GM23248 (cell line): ENCODE measurements at regions not wholly inside any gene's neighbourhood (a gene's known extent, or its start where the extent isn't known, plus 50 kb on each side); places are given as distances from the start of the nearest gene placed in this dataset.

Experiments
- DNase-seq: peaks from one replicate; pipeline ENCODE4 v3.0.0-alpha.2; 2015
- H2AFZ ChIP-seq: fragments of 200-600 bp; sonication (generic); 2 replicates; pipeline ENCODE4 v1.6.1; 2016; ENCODE audit warnings: antibody characterized with exemption
- H3F3A ChIP-seq: fragments of 200-600 bp; sonication (generic); 2 replicates; pipeline ENCODE4 v1.6.1; 2016; ENCODE audit warnings: mild to moderate bottlenecking, antibody characterized with exemption, mixed run types; ENCODE audit not compliant: insufficient read depth
- H3K27ac ChIP-seq: fragments of 200-600 bp; sonication (generic); 2 replicates; pipeline ENCODE4 v1.5.1; 2016; ENCODE audit warnings: mild to moderate bottlenecking
- H3K27me3 ChIP-seq: fragments of 200-600 bp; sonication (generic); replicated peaks from 2 replicates; pipeline ENCODE4 v1.6.1; 2016; ENCODE audit warnings: mild to moderate bottlenecking; ENCODE audit not compliant: insufficient read depth
- H3K36me3 ChIP-seq: fragments of 200-600 bp; sonication (generic); 2 replicates; pipeline ENCODE4 v1.6.1; 2016; ENCODE audit warnings: low read depth, mild to moderate bottlenecking
- H3K4me1 ChIP-seq: fragments of 200-600 bp; sonication (generic); 2 replicates; pipeline ENCODE4 v1.6.1; 2016; ENCODE audit warnings: mild to moderate bottlenecking; ENCODE audit not compliant: insufficient read depth
- H3K4me2 ChIP-seq: fragments of 200-600 bp; sonication (generic); one replicate; pipeline ENCODE4 v1.6.1; 2016; ENCODE audit warnings: mild to moderate bottlenecking; ENCODE audit not compliant: unreplicated experiment
- H3K4me3 ChIP-seq: fragments of 200-600 bp; sonication (generic); 2 replicates; pipeline ENCODE4 v1.5.1; 2016; ENCODE audit warnings: mild to moderate bottlenecking
- H3K79me2 ChIP-seq: fragments of 200-600 bp; sonication (generic); 2 replicates; pipeline ENCODE4 v1.6.1; 2016; ENCODE audit warnings: mild to moderate bottlenecking; ENCODE audit not compliant: insufficient read depth
- H3K9ac ChIP-seq: fragments of 200-600 bp; sonication (generic); 2 replicates; pipeline ENCODE4 v1.6.1; 2016; ENCODE audit warnings: mild to moderate bottlenecking
- H3K9me2 ChIP-seq: fragments of 200-600 bp; sonication (generic); 2 replicates; pipeline ENCODE4 v1.6.1; 2016; ENCODE audit warnings: mixed run types, mild to moderate bottlenecking, moderate library complexity; ENCODE audit not compliant: insufficient read depth
- H3K9me3 ChIP-seq: fragments of 200-600 bp; sonication (generic); one replicate; pipeline ENCODE4 v1.6.1; 2017; ENCODE audit warnings: low read depth
- H4K20me1 ChIP-seq: fragments of 200-600 bp; sonication (generic); 2 replicates; pipeline ENCODE4 v1.6.0; 2016; ENCODE audit not compliant: insufficient read depth
- EZH2 ChIP-seq: fragments of 200-600 bp; sonication (generic); IDR thresholded peaks from 2 replicates; pipeline ENCODE4 v1.6.1; 2018; ENCODE audit warnings: antibody characterized with exemption, mild to moderate bottlenecking; ENCODE audit not compliant: insufficient read depth, poor library complexity, severe bottlenecking
- EZH2phosphoT487 ChIP-seq: fragments of 200-600 bp; sonication (generic); IDR thresholded peaks from 2 replicates; pipeline ENCODE4 v1.6.1; 2018; ENCODE audit warnings: antibody characterized with exemption, moderate library complexity, mild to moderate bottlenecking, low read depth; ENCODE audit not compliant: insufficient read depth
- WGBS, 2 experiments: methylation state at CpG; one replicate each; pipeline ENCODE4 v1.1.6; 2015 to 2017; ENCODE audit warnings: low lambda C conversion rate in 2 of 2, low coverage in 1 of 2; ENCODE audit errors: missing lambda C conversion rate in 2 of 2; 5-methylcytosine and 5-hydroxymethylcytosine counted together
- in situ Hi-C: fragments of 300-500 bp; cut with MboI; formaldehyde crosslinking; loops from 2 replicates; pipeline ENCODE4 v1.15.0; 2020

DNA sequence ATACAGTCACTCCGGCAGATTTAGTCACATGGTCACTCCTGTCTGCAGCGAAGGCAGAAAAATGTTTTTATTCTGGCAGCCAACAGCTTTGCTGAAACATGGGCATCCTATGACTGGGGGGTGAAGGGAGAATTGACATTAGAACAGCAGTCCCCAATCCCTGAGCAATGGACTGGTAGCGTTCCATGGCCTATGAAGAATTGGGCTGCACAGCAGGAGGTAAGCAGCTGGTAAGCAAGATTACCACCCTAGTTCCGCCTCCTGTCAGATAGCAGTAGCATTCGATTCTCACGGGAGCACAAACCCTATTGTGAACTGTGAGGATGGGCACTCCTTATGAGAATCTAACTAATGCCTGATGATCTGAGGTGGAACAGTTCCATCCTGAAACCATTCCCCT is 93.1 kb upstream of the FTMT start:
- Histone ChIP-seq H3K9ac (no peak overlapping the region), H3F3A (no peaks in the 10 kb centered on the region), H3K4me1 (no peaks in the 10 kb centered on the region), H4K20me1 (no peaks in the 10 kb centered on the region), H2AFZ (no peak overlapping the region), H3K4me3 (no peak overlapping the region), H3K27me3 (no peaks in the 10 kb centered on the region), H3K9me2 (no peaks in the 10 kb centered on the region), H3K36me3 (no peaks in the 10 kb centered on the region), H3K27ac (no peak overlapping the region), H3K4me2 (no peak overlapping the region), H3K9me3 (no peaks in the 10 kb centered on the region), H3K79me2 (no peaks in the 10 kb centered on the region)
- TF ChIP-seq EZH2: no peak
- no peak for TF ChIP-seq EZH2phosphoT487
- DNase-seq: no peak
- 82 to 86% methylated on average over 6 of the region's 6 CpGs for WGBS, 2 experiments
- in situ Hi-C loops: no loop called here

DNA sequence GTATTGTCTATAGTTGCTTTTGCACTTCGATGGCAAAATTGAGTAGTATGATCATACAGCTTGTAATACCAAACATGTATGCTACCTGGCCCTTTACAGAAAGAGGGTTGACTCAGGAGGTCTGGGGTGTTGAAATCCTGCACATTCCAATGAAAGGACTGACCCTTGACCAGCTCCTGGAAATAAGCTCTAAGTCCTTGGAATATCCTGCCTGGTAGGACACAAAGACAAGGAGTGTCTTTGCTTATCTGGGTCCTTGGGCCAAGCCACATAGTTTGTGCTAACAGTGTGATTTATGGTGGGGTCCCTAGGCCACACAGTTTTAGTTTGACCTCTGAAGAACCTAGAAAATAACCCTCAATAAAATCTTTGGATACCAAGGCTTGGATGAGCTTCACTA is 89.3 kb upstream of the FTMT start:
- in situ Hi-C loops: no loop called here
- TF ChIP-seq EZH2: no peak
- TF ChIP-seq EZH2phosphoT487: no peak

DNA sequence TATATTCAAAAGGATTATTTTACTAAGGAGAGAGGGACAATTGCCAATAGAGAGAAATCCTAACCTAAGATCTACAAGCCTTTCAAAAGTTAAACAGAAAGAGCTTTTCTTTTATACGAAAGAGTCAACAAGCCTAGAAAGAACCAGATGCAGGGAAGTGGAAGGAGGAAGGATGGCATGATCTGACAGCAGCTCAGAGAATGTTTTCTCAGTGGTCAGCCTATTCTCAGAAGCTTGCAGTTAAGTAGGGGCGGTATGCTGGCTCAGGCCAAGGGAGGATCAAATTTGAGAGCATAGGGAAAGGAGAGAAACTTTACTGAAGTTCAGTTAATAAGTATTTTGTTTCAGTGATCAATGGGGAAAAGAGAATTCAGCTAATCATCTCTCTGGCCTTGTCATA is 88.0 kb upstream of the FTMT start:
- Histone ChIP-seq H3K9me2 (no peaks in the 10 kb centered on the region), H4K20me1 (no peaks in the 10 kb centered on the region), H3K9ac (no peak overlapping the region), H3K4me1 (no peaks in the 10 kb centered on the region), H3K4me2 (no peak overlapping the region), H3K79me2 (no peaks in the 10 kb centered on the region), H3K4me3 (no peak overlapping the region), H3K27me3 (no peaks in the 10 kb centered on the region), H3K27ac (no peak overlapping the region), H3F3A (no peaks in the 10 kb centered on the region), H3K36me3 (no peaks in the 10 kb centered on the region), H3K9me3 (no peaks in the 10 kb centered on the region), H2AFZ (no peak overlapping the region)
- TF ChIP-seq EZH2phosphoT487 (no peak), EZH2 (no peak)
- no peak for DNase-seq
- WGBS, 2 experiments: 50 to 56% methylated on average over 2 of the region's 2 CpGs
- in situ Hi-C loops: no loop called here

More for the DNA sequence above, 89.3 kb upstream of the FTMT start:
- Histone ChIP-seq H3K27me3 (no peaks in the 10 kb centered on the region), H3K4me3 (no peak overlapping the region), H3K79me2 (no peaks in the 10 kb centered on the region), H3F3A (no peaks in the 10 kb centered on the region), H4K20me1 (no peaks in the 10 kb centered on the region), H3K9me2 (no peaks in the 10 kb centered on the region), H2AFZ (no peak overlapping the region), H3K9ac (no peak overlapping the region), H3K4me2 (no peak overlapping the region), H3K9me3 (no peaks in the 10 kb centered on the region), H3K4me1 (no peaks in the 10 kb centered on the region), H3K27ac (no peak overlapping the region), H3K36me3 (no peaks in the 10 kb centered on the region)
- DNase-seq: no peak
- WGBS, 2 experiments: 26 to 41% methylated on average over 1 of the region's 1 CpG

DNA sequence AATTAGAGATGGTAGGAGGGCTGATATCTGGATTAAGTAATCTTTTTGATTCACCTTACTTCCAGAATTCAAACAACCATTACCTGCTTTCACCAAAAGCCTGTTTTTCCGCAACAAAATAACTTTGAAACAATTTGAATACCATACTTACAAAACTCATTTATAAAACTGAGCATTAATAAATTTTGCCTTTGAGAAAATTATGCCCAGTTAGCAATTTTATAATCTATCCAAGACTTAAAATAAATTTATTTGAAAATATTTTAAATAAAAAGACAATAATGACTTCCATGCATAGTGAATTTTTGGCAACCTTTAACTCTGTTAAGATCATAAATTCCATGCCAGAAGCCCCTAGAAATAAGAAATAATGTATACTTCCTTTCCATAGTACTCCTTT is 71.3 kb upstream of the FTMT start:
- Histone ChIP-seq H3K27me3 (no peaks in the 10 kb centered on the region), H3K9ac (no peak overlapping the region), H3K36me3 (no peaks in the 10 kb centered on the region), H3K79me2 (no peaks in the 10 kb centered on the region), H2AFZ (no peak overlapping the region), H3K9me2 (no peaks in the 10 kb centered on the region), H3K4me1 (no peaks in the 10 kb centered on the region), H3K4me2 (no peak overlapping the region), H3K27ac (no peak overlapping the region), H3F3A (no peaks in the 10 kb centered on the region), H3K9me3 (no peaks in the 10 kb centered on the region), H3K4me3 (no peak overlapping the region), H4K20me1 (no peaks in the 10 kb centered on the region)
- TF ChIP-seq EZH2: no peak
- TF ChIP-seq EZH2phosphoT487: no peak
- WGBS, 2 experiments: 38 to 44% methylated on average over 1 of the region's 1 CpG
- in situ Hi-C loops: no loop called here
- no peak for DNase-seq

DNA sequence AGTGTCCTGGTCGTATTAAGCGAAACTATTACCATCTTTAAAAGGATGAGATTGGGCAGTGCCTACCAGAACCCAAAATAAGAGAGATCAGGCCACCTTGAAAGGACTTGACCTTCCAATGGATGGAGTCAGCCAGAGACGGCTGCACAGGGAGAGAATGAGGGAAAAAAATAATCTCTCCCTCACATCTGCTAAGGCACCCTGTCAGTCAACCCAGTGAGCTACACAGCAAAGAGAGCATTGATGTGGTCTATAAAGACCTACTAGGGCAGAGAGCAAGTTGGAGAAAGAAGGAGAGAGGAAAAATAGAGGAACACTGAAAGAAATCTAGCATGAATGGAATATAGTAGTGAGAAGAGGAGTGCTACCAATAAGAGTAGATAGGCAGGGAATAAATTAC is 68.0 kb upstream of the FTMT start:
- Histone ChIP-seq H3K4me3 (no peak overlapping the region), H3K79me2 (no peaks in the 10 kb centered on the region), H3F3A (no peaks in the 10 kb centered on the region), H3K27me3 (no peaks in the 10 kb centered on the region), H2AFZ (no peak overlapping the region), H3K36me3 (no peaks in the 10 kb centered on the region), H3K9ac (no peak overlapping the region), H3K4me1 (no peaks in the 10 kb centered on the region), H4K20me1 (no peaks in the 10 kb centered on the region), H3K9me2 (no peaks in the 10 kb centered on the region), H3K27ac (no peak overlapping the region), H3K9me3 (no peaks in the 10 kb centered on the region), H3K4me2 (no peak overlapping the region)
- no peak for TF ChIP-seq EZH2
- TF ChIP-seq EZH2phosphoT487: no peak
- no peak for DNase-seq
- in situ Hi-C loops: no loop called here
- WGBS, 2 experiments: 35 to 57% methylated on average over 3 of the region's 3 CpGs
